Stimulated activated CD8-positive, alpha-beta memory T cell treated with anti-CD3 and anti-CD28 coated beads, Interleukin-12 subunit alpha, Interleukin-12 subunit beta, amount 100 ng/mL, for 24 hours (primary cell): ENCODE measurements at regions not wholly inside any gene's neighbourhood (a gene's known extent, or its start where the extent isn't known, plus 50 kb on each side); places are given as distances from the start of the nearest gene placed in this dataset.
"Not testable (repeated sequence)": the region's sequence is repeated elsewhere in the genome, so short reads cannot be mapped to it uniquely, and the experiment has no call there.

ENCODE experiments used
- DNase-seq: peaks from one replicate; pipeline ENCODE4 v3.0.0-alpha.2; 2020; ENCODE audit errors: extremely low read depth

GRCh38 chr6:27052082-27052730 is 195.3 kb upstream of the PRSS16 start:
- not testable (repeated sequence) for DNase-seq

GRCh38 chr6:27052731-27053082 is 194.8 kb upstream of the PRSS16 start:
- no peak for DNase-seq

GRCh38 chr6:27053738-27054137 is 193.8 kb upstream of the PRSS16 start:
- no peak for DNase-seq

- DNase-seq: no peak
Measured at GRCh38 chr6:27056615-27057014, 190.9 kb upstream of the PRSS16 start.

- DNase-seq: no peak
Measured at GRCh38 chr6:27059621-27060425, 187.7 kb upstream of the PRSS16 start.

- DNase-seq: no peak
Measured at GRCh38 chr6:27061235-27061993, 186.1 kb upstream of the PRSS16 start.

GRCh38 chr6:27062755-27063154 is 184.7 kb upstream of the PRSS16 start:
- DNase-seq: no peak

- DNase-seq: no peak
Measured at GRCh38 chr6:27065183-27065582, 182.3 kb upstream of the PRSS16 start.

- DNase-seq: no peak
Measured at GRCh38 chr6:27066381-27066780, 181.1 kb upstream of the PRSS16 start.

- DNase-seq: no peak
Measured at GRCh38 chr6:27066802-27067201, 180.7 kb upstream of the PRSS16 start.

GRCh38 chr6:27073441-27073840 is 174.1 kb upstream of the PRSS16 start:
- no peak for DNase-seq

- no peak for DNase-seq
Measured at GRCh38 chr6:27076116-27076515, 171.4 kb upstream of the PRSS16 start.

- DNase-seq: no peak
Measured at GRCh38 chr6:27078734-27079357, 168.7 kb upstream of the PRSS16 start.

GRCh38 chr6:27081188-27081587 is 166.3 kb upstream of the PRSS16 start:
- DNase-seq: no peak

GRCh38 chr6:27081931-27082330 is 165.6 kb upstream of the PRSS16 start:
- no peak for DNase-seq

GRCh38 chr6:27088068-27088467 is 159.4 kb upstream of the PRSS16 start:
- DNase-seq: no peak

GRCh38 chr6:27091661-27092315 is 155.7 kb upstream of the PRSS16 start:
- no peak for DNase-seq

GRCh38 chr6:27092316-27092692 is 155.2 kb upstream of the PRSS16 start:
- no peak for DNase-seq

- no peak for DNase-seq
Measured at GRCh38 chr6:27095914-27096313, 151.6 kb upstream of the PRSS16 start.

- no peak for DNase-seq
Measured at GRCh38 chr6:27096834-27097511, 150.5 kb upstream of the PRSS16 start.

GRCh38 chr6:27098956-27099355 is 148.5 kb upstream of the PRSS16 start:
- DNase-seq: no peak
